ENCODE measurements at regions not wholly inside any gene's neighbourhood (a gene's known extent, or its start where the extent isn't known, plus 50 kb on each side); places are given as distances from the start of the nearest gene placed in this dataset.

- TF ChIP-seq POLR2AphosphoS5 (IDR thresholded peaks at IDR 0.05; ENCODE audit: borderline replicate concordance, low read depth, low read length), result no peak
- TF ChIP-seq EZH2 (IDR thresholded peaks at IDR 0.05), result no peak
- no peak for TF ChIP-seq FOXP2 (optimal IDR thresholded peaks at IDR 0.05; ENCODE audit: control extremely low read depth, extremely low read length, insufficient read depth)
Measured at GRCh38 chr4:129403848-129404247, 307.9 kb downstream of the C4orf33 start.

Measured in SK-N-MC (cell line).